T-helper 9 cell (primary cell): ENCODE measurements at regions not wholly inside any gene's neighbourhood (a gene's known extent, or its start where the extent isn't known, plus 50 kb on each side); places are given as distances from the start of the nearest gene placed in this dataset.

Experiments used
- DNase-seq: peaks from one replicate; pipeline ENCODE4 v3.0.0-alpha.2; 2020

GRCh38 chr5:5711112-5711511 is 288.6 kb downstream of the ICE1 start:
- no peak for DNase-seq

- no peak for DNase-seq
These were observed 288.0 kb downstream of the ICE1 start for GRCh38 chr5:5710471-5710870.

GRCh38 chr5:5708367-5708919 is 286.0 kb downstream of the ICE1 start:
- no peak for DNase-seq

DNA sequence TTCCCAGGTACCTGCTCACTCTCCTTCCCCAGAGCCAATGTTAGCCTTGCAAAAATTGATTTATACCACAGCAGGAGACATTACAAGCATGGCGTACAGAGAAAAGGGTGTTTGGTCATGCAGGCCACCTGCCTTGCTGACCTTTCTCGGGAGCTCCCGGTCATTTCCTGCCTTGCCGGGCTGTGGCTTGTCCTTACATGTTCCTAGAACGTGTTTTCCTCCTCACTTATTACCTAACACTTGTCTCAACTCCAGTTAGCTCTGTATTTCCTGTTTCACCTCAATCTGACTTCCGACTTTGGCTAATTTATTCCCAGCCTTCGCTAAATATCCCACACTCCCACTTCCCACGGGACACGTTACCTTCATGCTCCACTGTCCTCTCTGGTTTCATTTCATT is 282.5 kb downstream of the ICE1 start:
- DNase-seq, result no peak

GRCh38 chr5:5704352-5704751 is 281.9 kb downstream of the ICE1 start:
- DNase-seq, result no peak

GRCh38 chr5:5702934-5703333 is 280.5 kb downstream of the ICE1 start:
- DNase-seq, result no peak

DNA sequence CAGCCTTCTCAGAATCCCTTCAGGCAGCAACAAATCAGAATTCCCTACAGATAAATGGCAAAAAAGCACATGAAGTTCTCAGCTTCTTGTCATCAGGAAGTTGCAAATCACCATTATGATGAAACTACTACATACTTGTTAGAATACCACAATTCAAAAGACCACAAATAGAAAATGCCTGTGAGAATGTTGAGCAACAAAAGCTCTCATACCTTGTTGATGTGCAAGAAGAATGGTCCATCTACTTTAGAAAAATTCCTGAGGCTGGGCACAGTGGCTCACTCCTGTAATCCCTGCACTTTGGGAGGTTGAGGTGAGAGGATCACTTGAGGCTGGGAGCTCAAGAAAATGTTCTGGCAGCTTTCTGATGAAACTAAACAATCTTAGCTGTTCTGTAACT is 278.1 kb downstream of the ICE1 start:
- no peak for DNase-seq

DNA sequence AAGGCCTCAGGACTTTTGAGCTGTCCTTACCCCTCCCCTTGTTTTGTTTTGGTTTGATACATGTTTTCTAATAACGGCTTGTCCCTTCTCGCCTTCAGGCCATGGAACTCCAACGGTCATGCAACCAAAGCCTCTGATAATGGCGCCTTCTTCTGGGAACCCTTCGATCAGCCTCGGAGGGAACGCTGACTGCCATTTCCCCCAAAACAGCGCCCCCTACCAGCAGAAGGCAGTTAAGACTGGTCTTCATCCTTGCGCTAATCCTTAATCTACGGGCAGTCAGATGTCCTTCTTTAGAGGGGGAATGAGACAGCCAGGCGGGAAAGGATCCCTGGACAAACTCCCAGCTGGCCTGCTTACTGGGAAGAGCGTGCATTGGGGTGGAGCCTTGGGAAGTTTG is 276.6 kb downstream of the ICE1 start:
- DNase-seq, result no peak

DNA sequence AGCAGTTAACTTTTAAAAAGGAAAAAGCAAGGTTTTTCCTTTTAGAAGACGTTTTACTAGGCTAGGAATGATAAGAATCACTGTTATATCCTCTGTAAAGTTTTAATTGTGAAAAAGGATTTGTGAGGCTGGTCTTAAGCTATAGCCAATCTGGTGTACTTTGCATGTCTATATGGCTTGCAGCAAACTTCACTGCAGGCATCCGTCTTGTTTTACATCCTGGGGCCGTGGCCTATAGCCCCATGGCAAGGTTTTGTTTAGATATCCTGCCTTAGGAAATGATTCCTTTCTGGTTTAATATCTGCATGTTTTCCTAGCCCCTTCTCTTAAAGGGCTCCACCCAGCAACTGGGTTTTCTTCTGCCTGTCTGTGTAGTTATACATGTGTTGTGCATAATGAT is 272.8 kb downstream of the ICE1 start:
- no peak for DNase-seq

- DNase-seq, result no peak
These were observed 266.4 kb downstream of the ICE1 start for GRCh38 chr5:5688925-5689310.

- DNase-seq, result no peak
These were observed 265.9 kb downstream of the ICE1 start for GRCh38 chr5:5688194-5688924.

DNA sequence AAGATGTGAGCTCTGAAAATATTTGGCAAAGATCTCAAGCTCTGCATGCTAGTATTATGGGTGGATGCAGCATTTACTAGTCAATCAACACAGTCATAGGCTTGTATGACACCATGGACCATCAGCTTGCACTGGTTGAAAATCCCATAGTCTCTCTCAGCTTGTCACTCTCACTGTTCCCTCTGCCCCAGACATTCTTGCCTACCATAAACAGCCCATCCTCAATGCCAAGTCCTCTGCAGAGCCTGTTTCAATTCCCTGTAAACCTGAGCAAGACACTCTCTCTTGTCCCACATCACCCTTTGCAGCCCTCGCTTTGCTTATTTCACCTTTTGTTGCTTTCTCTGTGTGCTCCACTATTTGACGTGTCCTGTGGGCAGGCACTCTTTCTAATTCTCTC is 264.6 kb downstream of the ICE1 start:
- no peak for DNase-seq

GRCh38 chr5:5686356-5686755 is 263.9 kb downstream of the ICE1 start:
- DNase-seq, result no peak

DNA sequence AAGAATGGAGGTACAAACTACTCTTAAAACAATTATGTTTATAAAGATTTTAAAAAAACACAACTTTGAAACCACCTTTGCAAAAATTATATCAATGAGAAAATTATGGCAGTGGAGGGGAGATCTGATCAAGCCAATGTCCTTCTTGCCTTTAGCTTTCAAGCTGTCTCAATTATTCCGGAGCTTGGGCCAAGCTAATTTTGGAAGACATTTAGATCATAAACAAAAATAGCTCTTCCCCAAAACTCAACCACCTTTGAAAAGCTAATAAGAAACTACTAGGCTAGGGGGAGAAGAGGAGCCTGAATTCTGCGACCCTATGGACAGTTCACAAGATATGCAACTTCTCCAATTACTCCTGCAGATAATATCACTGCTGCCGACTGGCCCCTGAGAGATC is 263.3 kb downstream of the ICE1 start:
- DNase-seq, result no peak

- DNase-seq, result no peak
These were observed 260.7 kb downstream of the ICE1 start for GRCh38 chr5:5683174-5683573.

- no peak for DNase-seq
These were observed 256.4 kb downstream of the ICE1 start for GRCh38 chr5:5678909-5679308.

GRCh38 chr5:5677738-5678137 is 255.3 kb downstream of the ICE1 start:
- no peak for DNase-seq

DNA sequence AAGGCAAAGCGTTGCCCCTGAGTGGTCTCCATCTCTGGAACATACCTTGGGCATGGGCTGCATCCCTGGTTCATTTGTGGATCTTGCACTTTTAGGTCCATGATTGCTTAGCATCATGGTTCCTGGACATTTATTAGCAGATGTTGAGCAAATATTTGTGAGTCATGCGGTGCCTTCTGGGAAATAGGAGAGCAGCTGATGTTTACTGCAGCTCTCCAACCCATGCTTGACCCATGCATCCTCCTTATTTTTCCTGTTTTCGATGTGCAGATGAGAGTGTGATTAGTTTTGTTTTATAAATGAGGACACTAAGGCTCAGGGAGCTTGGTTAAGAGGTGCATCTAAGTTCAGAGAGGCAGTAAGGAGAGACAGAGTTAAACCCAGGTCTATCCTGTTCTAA is 253.7 kb downstream of the ICE1 start:
- no peak for DNase-seq

GRCh38 chr5:5675511-5675910 is 253.0 kb downstream of the ICE1 start:
- no peak for DNase-seq

DNA sequence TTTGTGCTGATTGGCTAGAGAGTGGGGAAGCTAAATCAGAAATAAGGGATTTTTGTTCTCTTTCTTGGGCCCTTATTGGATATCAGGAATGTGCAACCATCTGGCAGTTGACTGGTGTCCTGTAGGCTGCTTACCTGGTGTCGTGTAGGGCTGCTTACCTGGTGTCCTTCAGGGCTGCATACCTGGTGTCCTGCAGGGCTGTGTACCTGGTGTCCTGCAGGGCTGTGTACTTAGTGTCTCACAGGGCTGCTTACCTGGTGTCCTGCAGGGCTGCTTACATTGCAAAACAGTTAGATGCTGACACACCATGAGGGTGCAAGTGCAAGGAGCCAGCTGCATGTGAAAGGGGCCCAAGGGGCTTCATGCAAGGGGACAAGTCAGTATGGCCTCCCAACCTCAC is 249.3 kb downstream of the ICE1 start:
- DNase-seq, result no peak

DNA sequence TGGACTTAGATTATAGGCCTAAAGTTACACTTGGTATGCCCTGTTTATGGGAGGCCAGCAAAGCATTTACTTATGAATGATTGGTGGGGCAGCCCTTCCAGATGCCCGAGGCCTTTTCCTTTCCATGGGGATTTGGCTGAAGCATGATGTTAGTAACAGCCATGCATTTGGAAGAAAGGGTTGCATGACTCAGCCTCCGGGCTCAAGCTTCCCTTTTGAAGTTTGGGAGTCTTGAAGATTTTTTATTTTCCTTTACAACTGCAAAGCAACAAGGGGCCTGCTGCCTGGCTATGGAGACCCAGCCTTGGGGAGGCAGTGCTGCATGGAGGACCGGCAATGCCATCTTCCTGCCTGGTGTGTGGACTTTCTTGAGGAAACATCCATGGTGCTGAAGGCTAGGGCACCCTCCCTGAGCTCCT is 244.7 kb downstream of the ICE1 start:
- no peak for DNase-seq

DNA sequence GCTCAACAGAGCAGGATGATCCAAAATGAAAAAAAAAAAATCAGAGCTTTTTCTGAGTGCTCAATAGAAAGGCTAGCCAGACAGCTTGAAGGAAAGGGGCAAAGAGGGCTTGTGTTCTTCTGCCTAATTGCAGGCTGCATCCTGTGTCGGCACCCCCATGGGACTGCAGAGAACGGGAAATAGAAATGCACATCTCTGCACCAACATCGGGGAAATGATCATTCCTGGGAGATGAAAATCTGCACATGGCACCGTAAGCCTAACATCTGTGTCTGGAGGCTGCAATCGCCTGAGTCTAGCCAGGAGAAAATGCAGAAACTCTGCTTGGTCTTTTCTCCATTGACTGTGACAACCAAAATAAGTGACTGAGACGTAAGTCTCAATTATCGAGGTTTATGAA is 243.9 kb downstream of the ICE1 start:
- DNase-seq, result no peak

- no peak for DNase-seq
These were observed 243.5 kb downstream of the ICE1 start for GRCh38 chr5:5666076-5666365.

DNA sequence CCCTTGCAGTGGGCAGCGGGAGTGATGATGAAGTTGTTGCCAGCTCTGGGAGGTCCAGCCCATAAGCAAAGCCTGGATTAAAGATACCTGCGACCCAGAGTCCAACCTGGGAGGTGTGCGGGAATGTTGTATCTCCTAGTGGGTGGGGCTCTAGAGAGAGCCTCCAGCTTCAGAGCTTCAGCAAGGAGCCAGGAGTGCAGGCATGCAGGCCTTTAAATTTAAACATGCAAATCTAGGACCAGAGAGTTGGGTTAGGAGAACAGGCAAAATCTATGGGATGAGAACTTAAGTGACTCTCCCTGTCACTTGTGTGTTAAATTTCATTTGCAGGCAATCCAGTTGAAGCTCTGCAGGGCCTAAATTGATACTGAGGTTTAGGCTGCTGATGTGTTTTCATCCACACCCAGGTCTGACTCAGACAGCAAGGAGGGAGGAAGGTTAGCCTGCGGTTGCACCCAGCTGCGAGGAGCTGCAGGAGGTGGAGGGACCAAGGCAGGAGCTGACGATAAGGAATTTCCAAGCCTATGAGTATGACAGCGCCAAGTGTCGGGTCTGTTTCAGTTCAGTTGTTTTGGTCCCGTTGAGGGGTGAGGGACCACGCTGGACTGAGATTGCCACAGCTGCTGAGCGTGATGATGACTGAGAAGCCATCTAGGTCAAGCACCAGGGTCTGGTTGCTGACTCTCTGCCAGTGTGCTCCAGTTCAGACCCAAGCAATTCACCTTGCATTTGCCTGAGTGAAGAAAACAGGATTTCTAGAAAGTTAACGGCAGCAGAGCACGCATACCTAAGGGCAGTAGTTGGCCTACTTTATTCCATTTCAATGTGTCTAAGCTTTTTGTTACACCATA is 243.0 kb downstream of the ICE1 start:
- DNase-seq, result no peak
